ENCODE measurements at regions not wholly inside any gene's neighbourhood (a gene's known extent, or its start where the extent isn't known, plus 50 kb on each side); places are given as distances from the start of the nearest gene placed in this dataset.
"Not testable (repeated sequence)": the region's sequence is repeated elsewhere in the genome, so short reads cannot be mapped to it uniquely, and the experiment has no call there.

GRCh38 chr10:63822496-63822895 is 301.3 kb downstream of the REEP3 start:
- no peaks in the 10 kb centered on the region for H3K79me2 ChIP-seq (ENCODE audit: low read length)
- no peak overlapping the region for H3K27ac ChIP-seq (ENCODE audit: low read length)
- H3K9me3 ChIP-seq (replicated peaks; ENCODE audit: insufficient read depth, low read length) = no peaks in the 10 kb centered on the region
- H3K27me3 ChIP-seq (replicated peaks; ENCODE audit: insufficient read depth, low read length) = no peaks in the 10 kb centered on the region
- TF ChIP-seq EZH2phosphoT487 (IDR thresholded peaks at IDR 0.05; ENCODE audit: low read length) (no peak), EZH2 (optimal IDR thresholded peaks at IDR 0.05; ENCODE audit: low read depth, low read length) (no peak), CTCF (IDR thresholded peaks at IDR 0.05; ENCODE audit: low read length) (no peak)
- no peaks in the 10 kb centered on the region for H4K20me1 ChIP-seq (ENCODE audit: insufficient read depth, low read length)
- no peaks in the 10 kb centered on the region for H3K36me3 ChIP-seq (replicated peaks; ENCODE audit: insufficient read depth, low read length)
- no peak for DNase-seq
- no peak overlapping the region for H3K9ac ChIP-seq (ENCODE audit: low read length)
- H3K4me3 ChIP-seq (ENCODE audit: low read length) = no peak overlapping the region
- H3K4me1 ChIP-seq (ENCODE audit: low read length) = no peaks in the 10 kb centered on the region
- no peaks in the 10 kb centered on the region for H3K9me2 ChIP-seq (replicated peaks; ENCODE audit: insufficient read depth, low read length)
- no peak overlapping the region for H2AFZ ChIP-seq (ENCODE audit: low read length)
- H3K4me2 ChIP-seq (ENCODE audit: low read depth, low read length) = no peak overlapping the region
- no peaks in the 10 kb centered on the region for H3F3A ChIP-seq (ENCODE audit: insufficient read depth, low read length)

DNA sequence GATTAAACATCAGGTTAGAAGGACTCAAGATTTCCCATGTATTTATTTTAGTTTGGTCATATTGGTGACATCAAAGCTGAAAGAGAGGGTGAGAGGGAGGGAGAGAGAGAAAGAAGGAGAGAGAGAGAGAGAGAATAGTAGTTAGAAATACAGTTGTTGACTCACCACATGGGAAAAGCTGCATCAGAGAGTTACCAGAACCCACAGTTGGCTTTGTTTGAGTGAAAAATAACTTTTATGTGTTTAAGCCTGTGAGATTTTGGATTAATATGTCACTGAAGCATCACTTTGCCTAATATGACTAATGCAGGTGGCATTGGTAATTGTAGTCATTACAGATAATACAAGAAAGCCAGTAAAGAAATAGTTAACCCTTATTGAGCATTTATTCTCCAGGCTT is 303.9 kb downstream of the REEP3 start:
- no peak for DNase-seq
- Histone ChIP-seq H3K79me2 (ENCODE audit: low read length) (no peaks in the 10 kb centered on the region), H3K9me3 (replicated peaks; ENCODE audit: insufficient read depth, low read length) (no peaks in the 10 kb centered on the region), H3K9me2 (replicated peaks; ENCODE audit: insufficient read depth, low read length) (no peaks in the 10 kb centered on the region), H3K36me3 (replicated peaks; ENCODE audit: insufficient read depth, low read length) (no peaks in the 10 kb centered on the region), H3K4me2 (ENCODE audit: low read depth, low read length) (no peak overlapping the region), H3K4me3 (ENCODE audit: low read length) (no peak overlapping the region), H3K27ac (ENCODE audit: low read length) (no peak overlapping the region), H3K27me3 (replicated peaks; ENCODE audit: insufficient read depth, low read length) (no peaks in the 10 kb centered on the region), H3K9ac (ENCODE audit: low read length) (no peak overlapping the region), H3K4me1 (ENCODE audit: low read length) (no peaks in the 10 kb centered on the region), H2AFZ (ENCODE audit: low read length) (no peak overlapping the region), H4K20me1 (ENCODE audit: insufficient read depth, low read length) (no peaks in the 10 kb centered on the region), H3F3A (ENCODE audit: insufficient read depth, low read length) (no peaks in the 10 kb centered on the region)
- no peak for TF ChIP-seq EZH2phosphoT487 (IDR thresholded peaks at IDR 0.05; ENCODE audit: low read length)
- no peak for TF ChIP-seq EZH2 (optimal IDR thresholded peaks at IDR 0.05; ENCODE audit: low read depth, low read length)
- TF ChIP-seq CTCF (IDR thresholded peaks at IDR 0.05; ENCODE audit: low read length) = no peak

DNA sequence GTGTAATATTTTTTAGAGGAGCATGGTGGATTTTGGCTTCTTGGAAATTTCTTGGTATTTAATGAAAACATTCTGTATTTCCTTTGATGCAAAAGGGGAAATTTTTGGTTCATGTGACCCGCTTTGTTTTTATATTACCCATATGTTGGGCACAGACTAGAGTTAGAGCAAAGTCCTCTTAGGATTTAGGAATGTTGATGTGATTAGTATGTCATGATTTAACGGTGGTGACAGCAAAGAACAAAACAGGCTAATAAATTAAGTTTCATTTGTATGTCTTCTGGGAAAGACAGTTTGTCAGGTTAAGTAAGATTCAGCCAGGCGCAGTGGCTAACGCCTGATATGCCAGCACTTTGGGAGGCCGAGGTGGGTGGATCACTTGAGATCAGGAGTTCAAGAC is 304.6 kb downstream of the REEP3 start:
- no peak for DNase-seq
- TF ChIP-seq EZH2phosphoT487 (IDR thresholded peaks at IDR 0.05; ENCODE audit: low read length) = no peak
- no peak for TF ChIP-seq CTCF (IDR thresholded peaks at IDR 0.05; ENCODE audit: low read length)
- no peak for TF ChIP-seq EZH2 (optimal IDR thresholded peaks at IDR 0.05; ENCODE audit: low read depth, low read length)
- Histone ChIP-seq H3K36me3 (replicated peaks; ENCODE audit: insufficient read depth, low read length) (no peaks in the 10 kb centered on the region), H3K27me3 (replicated peaks; ENCODE audit: insufficient read depth, low read length) (no peaks in the 10 kb centered on the region), H4K20me1 (ENCODE audit: insufficient read depth, low read length) (no peaks in the 10 kb centered on the region), H3K9ac (ENCODE audit: low read length) (no peak overlapping the region), H3K4me1 (ENCODE audit: low read length) (no peaks in the 10 kb centered on the region), H2AFZ (ENCODE audit: low read length) (no peak overlapping the region), H3K9me3 (replicated peaks; ENCODE audit: insufficient read depth, low read length) (no peaks in the 10 kb centered on the region), H3K4me2 (ENCODE audit: low read depth, low read length) (no peak overlapping the region), H3K27ac (ENCODE audit: low read length) (no peak overlapping the region), H3K9me2 (replicated peaks; ENCODE audit: insufficient read depth, low read length) (no peaks in the 10 kb centered on the region), H3F3A (ENCODE audit: insufficient read depth, low read length) (no peaks in the 10 kb centered on the region), H3K4me3 (ENCODE audit: low read length) (no peak overlapping the region), H3K79me2 (ENCODE audit: low read length) (no peaks in the 10 kb centered on the region)

DNA sequence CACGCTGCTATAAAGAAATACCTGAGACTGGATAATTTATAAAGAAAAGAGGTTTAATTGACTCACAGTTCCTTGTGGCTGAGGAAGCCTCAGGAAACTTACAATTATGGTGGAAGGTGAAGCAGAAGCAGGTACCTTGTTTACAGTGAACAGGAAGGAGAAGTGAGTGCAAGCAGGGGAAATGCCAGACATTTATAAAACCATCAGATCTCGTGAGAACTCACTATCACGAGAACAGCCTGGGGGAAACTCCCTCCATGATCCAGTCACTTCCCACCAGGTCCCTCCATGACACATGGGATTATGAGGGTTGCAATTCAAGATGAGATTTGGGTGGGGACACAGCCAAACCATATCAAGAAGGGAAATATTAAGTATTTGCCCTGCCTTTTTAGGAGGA is 305.8 kb downstream of the REEP3 start:
- H2AFZ ChIP-seq (ENCODE audit: low read length); H3K9me3 ChIP-seq (replicated peaks; ENCODE audit: insufficient read depth, low read length); H3F3A ChIP-seq (ENCODE audit: insufficient read depth, low read length); H3K36me3 ChIP-seq (replicated peaks; ENCODE audit: insufficient read depth, low read length); H3K4me3 ChIP-seq (ENCODE audit: low read length); DNase-seq; H3K9me2 ChIP-seq (replicated peaks; ENCODE audit: insufficient read depth, low read length); H3K27ac ChIP-seq (ENCODE audit: low read length); H4K20me1 ChIP-seq (ENCODE audit: insufficient read depth, low read length); H3K4me1 ChIP-seq (ENCODE audit: low read length); H3K4me2 ChIP-seq (ENCODE audit: low read depth, low read length); H3K9ac ChIP-seq (ENCODE audit: low read length); H3K27me3 ChIP-seq (replicated peaks; ENCODE audit: insufficient read depth, low read length); H3K79me2 ChIP-seq (ENCODE audit: low read length): not testable (repeated sequence)

All from MM.1S (cell line).